NCI-H69 (cell line): ENCODE measurements at regions not wholly inside any gene's neighbourhood (a gene's known extent, or its start where the extent isn't known, plus 50 kb on each side); places are given as distances from the start of the nearest gene placed in this dataset.
A peak's percentile ranks its signal among the peaks of the same experiment; 100 is the strongest.
"Not testable (repeated sequence)": the region's sequence is repeated elsewhere in the genome, so short reads cannot be mapped to it uniquely, and the experiment has no call there.

ENCODE experiments used
- DNase-seq: peaks from one replicate; lab custom pipeline; 2025; lab: John Stamatoyannopoulos, UW

- no peak for DNase-seq
Measured at GRCh38 chr6:11889572-11889971, 111.0 kb upstream of the ADTRP start.

- DNase-seq = no peak
Measured at GRCh38 chr6:11888727-11889126, 110.1 kb upstream of the ADTRP start.

DNA sequence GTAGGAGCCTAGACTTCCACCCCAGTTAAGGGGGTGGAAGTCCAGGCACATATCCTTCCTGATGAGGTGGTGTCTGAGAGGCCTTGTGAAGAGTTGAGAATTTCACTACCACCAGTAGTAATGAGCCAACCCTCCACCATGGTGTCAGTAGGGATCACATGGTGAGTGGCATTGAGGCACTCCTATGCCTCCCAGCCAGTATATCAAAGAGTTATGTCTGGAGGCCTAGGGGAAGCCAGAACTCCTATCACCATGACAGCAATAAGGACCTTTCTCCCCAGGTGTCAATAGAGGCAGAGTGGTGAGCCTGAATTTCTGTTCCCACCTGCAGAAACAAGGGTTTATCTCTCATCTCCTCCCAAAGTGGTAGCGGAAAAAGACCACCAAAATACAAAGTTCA, 106.6 kb upstream of the ADTRP start:
- DNase-seq = no peak

GRCh38 chr6:11883471-11883870, 104.9 kb upstream of the ADTRP start:
- DNase-seq = not testable (repeated sequence)

GRCh38 chr6:11880156-11880555, 101.6 kb upstream of the ADTRP start:
- not testable (repeated sequence) for DNase-seq

- no peak for DNase-seq
Measured at GRCh38 chr6:11878735-11879134, 100.1 kb upstream of the ADTRP start.

DNA sequence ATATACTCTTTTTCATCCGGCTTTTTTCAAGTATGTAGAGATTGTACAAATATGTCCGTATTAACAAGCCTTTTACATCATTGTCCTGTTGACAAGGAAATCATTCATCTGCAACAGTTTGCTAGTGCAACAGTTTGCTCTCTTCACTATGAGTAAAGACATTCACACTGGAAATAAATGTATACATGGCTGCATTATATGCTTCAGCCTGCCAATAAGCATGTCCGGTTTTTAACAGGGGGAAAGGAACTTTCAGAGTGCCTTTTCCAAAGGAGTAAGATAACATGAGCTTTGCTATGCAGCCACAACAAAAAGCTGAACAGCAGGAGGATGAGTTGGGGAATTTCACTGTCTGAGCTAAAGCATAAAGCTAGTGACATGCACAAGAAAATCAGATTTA, 99.4 kb upstream of the ADTRP start:
- DNase-seq = no peak

DNA sequence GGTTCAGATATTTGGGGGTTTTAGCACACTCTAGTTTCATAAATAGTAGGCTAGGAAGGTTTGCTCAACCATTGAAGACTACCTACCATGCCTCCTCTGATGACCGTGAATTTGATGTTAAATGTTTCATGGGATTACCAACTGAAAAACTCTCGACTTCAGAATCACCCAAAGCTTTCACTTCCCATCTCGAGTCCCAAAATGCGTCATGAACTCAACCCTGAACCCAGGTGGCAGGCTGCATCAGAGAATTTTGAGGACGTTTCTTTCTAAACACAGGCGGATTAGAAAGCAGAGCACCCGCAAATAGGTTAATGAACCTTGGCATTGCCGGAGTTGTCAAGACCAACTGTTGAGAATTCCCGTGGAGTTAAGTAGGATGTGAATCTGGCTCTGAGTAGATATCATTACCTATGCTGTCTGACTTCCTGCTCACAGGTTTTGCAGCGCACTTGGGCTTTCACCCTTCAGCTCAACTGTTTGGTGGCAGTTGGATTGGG, 98.4 kb upstream of the ADTRP start:
- peak; percentile 12 for DNase-seq

- no peak for DNase-seq
Measured at GRCh38 chr6:11875325-11876109, 96.9 kb upstream of the ADTRP start.

- DNase-seq = no peak
Measured at GRCh38 chr6:11869672-11870340, 91.2 kb upstream of the ADTRP start.

DNA sequence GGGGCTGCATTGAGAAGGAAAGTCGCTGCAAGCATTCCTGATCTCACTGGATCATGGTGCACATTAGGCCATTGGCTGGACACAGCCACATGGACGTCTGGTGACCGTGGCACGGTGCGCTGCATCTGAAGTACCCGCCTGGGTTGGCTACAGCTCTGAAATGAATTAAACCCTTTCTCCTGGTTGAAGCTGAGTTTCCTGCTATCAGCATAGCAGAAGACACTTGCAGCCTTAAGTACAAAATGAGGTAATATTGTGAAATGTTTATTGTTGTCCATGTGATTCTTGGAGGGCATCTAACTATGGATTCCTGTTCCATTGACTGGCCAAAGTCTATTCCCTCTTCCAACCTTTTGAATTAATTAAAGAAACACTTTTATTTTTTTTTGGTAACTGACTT, 89.8 kb upstream of the ADTRP start:
- DNase-seq = no peak

DNA sequence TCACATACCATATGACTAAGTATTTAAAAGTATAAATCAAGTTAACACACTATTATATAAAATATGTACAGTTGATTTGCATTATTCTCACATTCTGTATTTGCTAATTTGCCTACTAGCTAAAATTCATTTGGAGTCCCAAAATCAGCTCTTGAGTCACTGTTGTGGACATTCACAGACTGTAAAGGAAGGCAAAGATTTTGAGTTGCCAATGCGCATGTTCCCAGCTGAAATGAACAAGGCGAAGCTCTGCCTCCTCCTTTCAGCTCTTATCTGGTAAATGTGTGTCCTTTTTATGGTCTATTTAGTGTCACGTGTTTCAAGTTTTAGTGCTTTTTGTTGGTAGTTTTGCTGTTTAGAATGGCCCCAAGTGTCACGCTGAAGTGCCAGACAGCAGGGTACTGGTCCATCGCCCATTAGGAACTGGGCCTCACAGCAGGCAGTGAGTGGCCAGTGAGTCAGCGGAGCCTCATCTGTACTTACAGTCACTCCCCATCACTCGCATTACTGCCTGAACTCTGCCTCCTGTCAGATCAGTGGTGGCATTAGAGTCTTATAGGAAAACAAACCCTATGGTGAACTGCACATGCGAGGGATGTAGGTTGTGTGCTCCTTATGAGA, 87.2 kb upstream of the ADTRP start:
- DNase-seq = no peak

- no peak for DNase-seq
Measured at GRCh38 chr6:11858439-11858838, 79.8 kb upstream of the ADTRP start.

DNA sequence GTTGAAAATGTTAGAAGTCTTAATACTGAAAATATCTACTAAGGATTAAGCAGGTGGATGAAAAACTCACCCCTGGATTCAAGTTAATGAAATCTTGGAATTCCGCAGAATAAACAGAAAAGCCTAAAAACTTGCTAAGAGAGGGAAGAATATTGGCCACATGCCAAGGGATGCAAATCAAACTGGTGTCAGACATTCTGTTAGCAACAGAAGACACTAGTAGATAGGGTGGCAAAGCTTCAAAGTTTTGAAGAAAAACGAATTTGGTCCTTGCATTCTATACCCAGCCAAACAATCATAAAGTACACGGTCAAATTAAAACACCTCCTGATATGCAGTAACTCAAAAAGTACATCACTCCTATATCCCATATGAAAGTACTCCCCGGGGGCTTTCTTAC, 77.1 kb upstream of the ADTRP start:
- DNase-seq = no peak

- DNase-seq = no peak
Measured at GRCh38 chr6:11854408-11855165, 76.0 kb upstream of the ADTRP start.

DNA sequence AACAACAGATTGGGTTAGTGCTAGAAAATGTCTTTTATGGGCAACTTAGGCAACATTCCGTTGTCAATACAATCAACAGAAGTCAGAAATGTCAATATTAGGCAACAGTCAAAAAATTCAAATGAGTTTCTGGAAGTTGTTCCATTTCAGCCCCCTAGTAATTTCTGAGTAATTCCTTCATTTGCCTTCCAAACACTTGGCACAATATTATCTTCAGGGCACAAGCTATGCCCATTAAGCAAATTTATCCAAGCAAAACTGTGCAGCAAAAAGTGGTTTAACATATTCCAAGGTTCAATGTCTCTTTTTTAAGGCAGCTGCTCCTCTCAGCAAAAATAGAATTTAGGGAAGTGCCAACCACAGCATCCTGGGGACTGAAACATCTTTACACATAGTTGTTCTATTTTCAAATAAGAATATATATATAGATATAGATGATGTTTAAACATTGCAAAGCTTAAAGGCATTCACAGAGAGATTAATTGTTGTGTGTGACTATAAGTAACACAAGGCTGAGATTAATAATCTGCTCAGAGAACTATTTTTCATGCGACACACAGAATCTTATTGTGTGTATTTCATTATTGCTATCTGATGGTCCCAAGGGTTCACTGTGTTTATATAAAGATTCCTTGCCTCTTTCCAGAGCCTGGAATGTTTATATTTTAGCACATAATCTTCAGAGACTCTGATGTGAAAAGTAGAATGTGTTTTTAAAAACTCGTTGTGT, 75.2 kb upstream of the ADTRP start:
- no peak for DNase-seq

- no peak for DNase-seq
Measured at GRCh38 chr6:11852061-11852651, 73.6 kb upstream of the ADTRP start.

GRCh38 chr6:11851387-11851786, 72.8 kb upstream of the ADTRP start:
- no peak for DNase-seq

- DNase-seq = peak; percentile 81
Measured at GRCh38 chr6:11848852-11849731, 70.5 kb upstream of the ADTRP start.

DNA sequence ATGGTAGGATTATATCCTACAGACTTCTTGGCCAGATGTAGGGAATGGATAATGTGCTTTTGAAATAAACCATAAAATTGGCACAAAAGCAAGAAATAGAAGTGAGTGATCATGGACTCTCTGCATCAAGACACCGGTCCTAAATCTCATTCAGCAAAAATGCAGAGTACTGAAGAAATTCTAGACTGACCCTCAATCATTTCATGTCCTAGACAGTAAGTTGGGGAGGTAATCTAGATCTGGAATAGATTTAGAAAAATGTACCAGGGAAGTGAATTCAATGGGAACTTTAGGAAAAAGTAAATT, 69.7 kb upstream of the ADTRP start:
- no peak for DNase-seq
